NCI-H1105 treated with DMSO at 0.1 percent for 48 hours (cell line): ENCODE measurements at regions not wholly inside any gene's neighbourhood (a gene's known extent, or its start where the extent isn't known, plus 50 kb on each side); places are given as distances from the start of the nearest gene placed in this dataset.
"Not testable (repeated sequence)": the region's sequence is repeated elsewhere in the genome, so short reads cannot be mapped to it uniquely, and the experiment has no call there.

Experiments
- DNase-seq: peaks from one replicate; lab custom pipeline; 2025; lab: John Stamatoyannopoulos, UW

GRCh38 chrX:94341730-94342129 lies 667.7 kb downstream of the FAM133A start:
- not testable (repeated sequence) for DNase-seq

- no peak for DNase-seq
Observed at GRCh38 chrX:94361241-94361640, 687.2 kb downstream of the FAM133A start.

- DNase-seq, result no peak
Observed at GRCh38 chrX:94365736-94366135, 691.7 kb downstream of the FAM133A start.

- DNase-seq, result no peak
Observed at GRCh38 chrX:94366616-94367015, 692.6 kb downstream of the FAM133A start.

GRCh38 chrX:94389044-94389443 lies 715.0 kb downstream of the FAM133A start:
- no peak for DNase-seq

GRCh38 chrX:94400488-94400887 lies 726.5 kb downstream of the FAM133A start:
- no peak for DNase-seq

GRCh38 chrX:94401426-94401825 lies 727.4 kb downstream of the FAM133A start:
- no peak for DNase-seq

GRCh38 chrX:94414746-94415145 lies 740.7 kb downstream of the FAM133A start:
- DNase-seq, result no peak

- DNase-seq, result no peak
Observed at GRCh38 chrX:94418065-94418464, 744.1 kb downstream of the FAM133A start.

GRCh38 chrX:94424456-94424855 lies 750.5 kb downstream of the FAM133A start:
- DNase-seq, result no peak

- DNase-seq, result no peak
Observed at GRCh38 chrX:94430091-94430490, 756.1 kb downstream of the FAM133A start.

- no peak for DNase-seq
Observed at GRCh38 chrX:94435799-94436198, 761.8 kb downstream of the FAM133A start.

- no peak for DNase-seq
Observed at GRCh38 chrX:94454159-94454558, 780.2 kb downstream of the FAM133A start.

- DNase-seq, result no peak
Observed at GRCh38 chrX:94454606-94455005, 780.6 kb downstream of the FAM133A start.

GRCh38 chrX:94455782-94456181 lies 781.8 kb downstream of the FAM133A start:
- no peak for DNase-seq

GRCh38 chrX:94492541-94492940 lies 818.5 kb downstream of the FAM133A start:
- DNase-seq, result no peak

- DNase-seq, result no peak
Observed at GRCh38 chrX:94493405-94493804, 819.4 kb downstream of the FAM133A start.

- DNase-seq, result no peak
Observed at GRCh38 chrX:94511564-94511963, 837.6 kb downstream of the FAM133A start.

- no peak for DNase-seq
Observed at GRCh38 chrX:94515009-94515408, 841.0 kb downstream of the FAM133A start.

- no peak for DNase-seq
Observed at GRCh38 chrX:94524867-94525266, 850.9 kb downstream of the FAM133A start.

- no peak for DNase-seq
Observed at GRCh38 chrX:94545722-94546121, 871.7 kb downstream of the FAM133A start.

- DNase-seq, result no peak
Observed at GRCh38 chrX:94551831-94552230, 877.8 kb downstream of the FAM133A start.

GRCh38 chrX:94560930-94561329 lies 886.9 kb downstream of the FAM133A start:
- DNase-seq, result no peak

- DNase-seq, result no peak
Observed at GRCh38 chrX:94576367-94577004, 902.5 kb downstream of the FAM133A start.
